ENCODE measurements at regions not wholly inside any gene's neighbourhood (a gene's known extent, or its start where the extent isn't known, plus 50 kb on each side); places are given as distances from the start of the nearest gene placed in this dataset.

DNA sequence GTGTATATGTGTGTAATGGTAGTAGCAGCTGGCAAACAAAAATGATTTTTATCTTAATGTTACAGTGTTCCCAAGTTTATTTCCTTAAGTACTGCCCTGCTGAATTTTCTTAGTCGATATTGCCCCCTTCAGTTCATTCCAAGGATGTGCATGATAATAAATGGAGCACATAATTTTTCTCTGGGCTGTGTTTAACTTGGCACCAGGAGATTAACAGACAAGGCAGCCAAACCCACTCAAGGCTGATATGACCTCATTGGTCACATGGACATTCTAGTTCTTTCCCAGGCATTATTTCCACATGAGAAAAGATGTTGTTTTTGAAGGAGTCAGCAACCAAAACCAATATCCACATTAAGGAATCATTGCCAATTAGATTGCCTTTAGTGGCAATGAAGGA, 61.8 kb downstream of the COX7C start:
- TF ChIP-seq, protein P1, sequence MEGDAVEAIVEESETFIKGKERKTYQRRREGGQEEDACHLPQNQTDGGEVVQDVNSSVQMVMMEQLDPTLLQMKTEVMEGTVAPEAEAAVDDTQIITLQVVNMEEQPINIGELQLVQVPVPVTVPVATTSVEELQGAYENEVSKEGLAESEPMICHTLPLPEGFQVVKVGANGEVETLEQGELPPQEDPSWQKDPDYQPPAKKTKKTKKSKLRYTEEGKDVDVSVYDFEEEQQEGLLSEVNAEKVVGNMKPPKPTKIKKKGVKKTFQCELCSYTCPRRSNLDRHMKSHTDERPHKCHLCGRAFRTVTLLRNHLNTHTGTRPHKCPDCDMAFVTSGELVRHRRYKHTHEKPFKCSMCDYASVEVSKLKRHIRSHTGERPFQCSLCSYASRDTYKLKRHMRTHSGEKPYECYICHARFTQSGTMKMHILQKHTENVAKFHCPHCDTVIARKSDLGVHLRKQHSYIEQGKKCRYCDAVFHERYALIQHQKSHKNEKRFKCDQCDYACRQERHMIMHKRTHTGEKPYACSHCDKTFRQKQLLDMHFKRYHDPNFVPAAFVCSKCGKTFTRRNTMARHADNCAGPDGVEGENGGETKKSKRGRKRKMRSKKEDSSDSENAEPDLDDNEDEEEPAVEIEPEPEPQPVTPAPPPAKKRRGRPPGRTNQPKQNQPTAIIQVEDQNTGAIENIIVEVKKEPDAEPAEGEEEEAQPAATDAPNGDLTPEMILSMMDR (conservative IDR thresholded peaks at IDR 0.05; ENCODE audit: low read depth, low read length), result peak; percentile 64
- TF ChIP-seq MXI1 (IDR thresholded peaks at IDR 0.05; ENCODE audit: borderline replicate concordance, low read depth, low read length) (no peak), POLR2A (IDR thresholded peaks at IDR 0.05; ENCODE audit: low read depth, low read length) (no peak), RAD21 (IDR thresholded peaks at IDR 0.05; ENCODE audit: low read length) (peak; percentile 72), SMC3 (IDR thresholded peaks at IDR 0.05; ENCODE audit: low read depth, low read length) (peak; percentile 48), RCOR1 (IDR thresholded peaks at IDR 0.05; ENCODE audit: insufficient replicate concordance, low read length) (no peak), CEBPB (IDR thresholded peaks at IDR 0.05; ENCODE audit: low read depth, low read length) (no peak), FOS (IDR thresholded peaks at IDR 0.05; ENCODE audit: low read depth, low read length) (no peak), RFX5 (IDR thresholded peaks at IDR 0.05; ENCODE audit: low read depth, low read length) (no peak), CHD1 (IDR thresholded peaks at IDR 0.05; ENCODE audit: low read depth, low read length) (no peak), BHLHE40 (IDR thresholded peaks at IDR 0.05; ENCODE audit: low read depth, low read length) (no peak), MAFK (IDR thresholded peaks at IDR 0.05; ENCODE audit: low read depth, low read length) (no peak)
- TF ChIP-seq, protein P2, sequence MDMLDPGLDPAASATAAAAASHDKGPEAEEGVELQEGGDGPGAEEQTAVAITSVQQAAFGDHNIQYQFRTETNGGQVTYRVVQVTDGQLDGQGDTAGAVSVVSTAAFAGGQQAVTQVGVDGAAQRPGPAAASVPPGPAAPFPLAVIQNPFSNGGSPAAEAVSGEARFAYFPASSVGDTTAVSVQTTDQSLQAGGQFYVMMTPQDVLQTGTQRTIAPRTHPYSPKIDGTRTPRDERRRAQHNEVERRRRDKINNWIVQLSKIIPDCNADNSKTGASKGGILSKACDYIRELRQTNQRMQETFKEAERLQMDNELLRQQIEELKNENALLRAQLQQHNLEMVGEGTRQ (IDR thresholded peaks at IDR 0.05; ENCODE audit: low read depth, low read length), result peak; percentile 81
